ENCODE measurements at regions not wholly inside any gene's neighbourhood (a gene's known extent, or its start where the extent isn't known, plus 50 kb on each side); places are given as distances from the start of the nearest gene placed in this dataset.

- TF ChIP-seq CTCF (conservative IDR thresholded peaks at IDR 0.05; ENCODE audit: low read depth, low read length) (no peak), EZH2 (IDR thresholded peaks at IDR 0.05; ENCODE audit: borderline replicate concordance, low read depth, low read length, poor library complexity, severe bottlenecking) (no peak)
- DNase-seq (ENCODE audit: low spot score) = no peak
- BruUV-seq (replicated peaks) = no TSS peak
- intact Hi-C loops (cut with micrococcal nuclease; ENCODE audit: unreplicated experiment) = no loop called here
- ChIA-PET CTCF (no interaction called here), POLR2A (ENCODE audit: low non-redundant PET) (no interaction called here)
- no peak overlapping the region for H3K4me3 ChIP-seq (ENCODE audit: low read depth, low read length, poor library complexity, severe bottlenecking)
- H3K27ac ChIP-seq (ENCODE audit: low read depth, low read length, poor library complexity, severe bottlenecking) = no peak overlapping the region
- H3K4me1 ChIP-seq (ENCODE audit: insufficient read depth, low read length, poor library complexity, severe bottlenecking) = no peaks in the 10 kb centered on the region
- H3K36me3 ChIP-seq (ENCODE audit: insufficient read depth, low read length, poor library complexity, severe bottlenecking) = no peaks in the 10 kb centered on the region
- no peaks in the 10 kb centered on the region for H3K27me3 ChIP-seq (replicated peaks; ENCODE audit: insufficient read depth, low read depth, low read length, poor library complexity)
- H3K9me3 ChIP-seq (ENCODE audit: low read depth, low read length, poor library complexity, severe bottlenecking) = no peaks in the 10 kb centered on the region
These were observed 149.1 kb upstream of the ZNF366 start for GRCh38 chr5:72656331-72656730.

GRCh38 chr5:72654231-72654630 lies 147.0 kb upstream of the ZNF366 start:
- no peaks in the 10 kb centered on the region for H3K9me3 ChIP-seq (ENCODE audit: low read depth, low read length, poor library complexity, severe bottlenecking)
- no peaks in the 10 kb centered on the region for H3K36me3 ChIP-seq (ENCODE audit: insufficient read depth, low read length, poor library complexity, severe bottlenecking)
- CTCF ChIA-PET = no interaction called here
- H3K4me3 ChIP-seq (ENCODE audit: low read depth, low read length, poor library complexity, severe bottlenecking) = no peak overlapping the region
- DNase-seq (ENCODE audit: low spot score) = no peak
- no peaks in the 10 kb centered on the region for H3K27me3 ChIP-seq (replicated peaks; ENCODE audit: insufficient read depth, low read depth, low read length, poor library complexity)
- POLR2A ChIA-PET (ENCODE audit: low non-redundant PET) = no interaction called here
- H3K4me1 ChIP-seq (ENCODE audit: insufficient read depth, low read length, poor library complexity, severe bottlenecking) = no peaks in the 10 kb centered on the region
- H3K27ac ChIP-seq (ENCODE audit: low read depth, low read length, poor library complexity, severe bottlenecking) = no peak overlapping the region
- TF ChIP-seq CTCF (conservative IDR thresholded peaks at IDR 0.05; ENCODE audit: low read depth, low read length) (no peak), EZH2 (IDR thresholded peaks at IDR 0.05; ENCODE audit: borderline replicate concordance, low read depth, low read length, poor library complexity, severe bottlenecking) (no peak)
- BruUV-seq (replicated peaks) = no TSS peak
- intact Hi-C loops (cut with micrococcal nuclease; ENCODE audit: unreplicated experiment) = no loop called here

- Histone ChIP-seq H3K4me1 (ENCODE audit: insufficient read depth, low read length, poor library complexity, severe bottlenecking) (no peaks in the 10 kb centered on the region), H3K4me3 (ENCODE audit: low read depth, low read length, poor library complexity, severe bottlenecking) (no peak overlapping the region), H3K9me3 (ENCODE audit: low read depth, low read length, poor library complexity, severe bottlenecking) (no peaks in the 10 kb centered on the region), H3K27me3 (replicated peaks; ENCODE audit: insufficient read depth, low read depth, low read length, poor library complexity) (no peaks in the 10 kb centered on the region), H3K27ac (ENCODE audit: low read depth, low read length, poor library complexity, severe bottlenecking) (no peak overlapping the region), H3K36me3 (ENCODE audit: insufficient read depth, low read length, poor library complexity, severe bottlenecking) (no peaks in the 10 kb centered on the region)
- DNase-seq (ENCODE audit: low spot score) = no peak
- ChIA-PET POLR2A (ENCODE audit: low non-redundant PET) (no interaction called here), CTCF (no interaction called here)
- no TSS peak for BruUV-seq (replicated peaks)
- intact Hi-C loops (cut with micrococcal nuclease; ENCODE audit: unreplicated experiment) = no loop called here
- TF ChIP-seq CTCF (conservative IDR thresholded peaks at IDR 0.05; ENCODE audit: low read depth, low read length) (no peak), EZH2 (IDR thresholded peaks at IDR 0.05; ENCODE audit: borderline replicate concordance, low read depth, low read length, poor library complexity, severe bottlenecking) (no peak)
These were observed 146.4 kb upstream of the ZNF366 start for GRCh38 chr5:72653586-72653985.
